ENCODE measurements at regions not wholly inside any gene's neighbourhood (a gene's known extent, or its start where the extent isn't known, plus 50 kb on each side); places are given as distances from the start of the nearest gene placed in this dataset.
"Not testable (repeated sequence)": the region's sequence is repeated elsewhere in the genome, so short reads cannot be mapped to it uniquely, and the experiment has no call there.

GRCh38 chr14:50028458-50028857 lies 87.9 kb downstream of the VCPKMT start:
- Histone ChIP-seq H3K79me2 (ENCODE audit: low read depth) (no peaks in the 10 kb centered on the region), H3K27ac (no peak overlapping the region), H3K4me1 (peaks cover 5% of the 10 kb centered on the region), H4K20me1 (ENCODE audit: low read depth) (no peaks in the 10 kb centered on the region), H2AFZ (replicated peaks) (no peak overlapping the region), H3F3A (ENCODE audit: low read depth) (no peaks in the 10 kb centered on the region), H3K4me3 (no peak overlapping the region), H3K36me3 (no peaks in the 10 kb centered on the region), H3K9ac (no peak overlapping the region), H3K27me3 (no peaks in the 10 kb centered on the region), H3K9me3 (ENCODE audit: low read depth) (no peaks in the 10 kb centered on the region), H3K4me2 (no peak overlapping the region)
- Mint-ChIP-seq H3K4me3 (no peak overlapping the region), H3K36me3 (no peaks in the 10 kb centered on the region), H3K27ac (no peak overlapping the region), H3K27me3 (ENCODE audit: insufficient read depth, low read depth) (peaks cover 3% of the 10 kb centered on the region), H3K9me3 (peaks cover 2% of the 10 kb centered on the region), H3K4me1 (no peaks in the 10 kb centered on the region)
- TF ChIP-seq EZH2 (IDR thresholded peaks at IDR 0.05) (no peak), EZH2phosphoT487 (IDR thresholded peaks at IDR 0.05) (no peak)
- TF ChIP-seq, protein P1, sequence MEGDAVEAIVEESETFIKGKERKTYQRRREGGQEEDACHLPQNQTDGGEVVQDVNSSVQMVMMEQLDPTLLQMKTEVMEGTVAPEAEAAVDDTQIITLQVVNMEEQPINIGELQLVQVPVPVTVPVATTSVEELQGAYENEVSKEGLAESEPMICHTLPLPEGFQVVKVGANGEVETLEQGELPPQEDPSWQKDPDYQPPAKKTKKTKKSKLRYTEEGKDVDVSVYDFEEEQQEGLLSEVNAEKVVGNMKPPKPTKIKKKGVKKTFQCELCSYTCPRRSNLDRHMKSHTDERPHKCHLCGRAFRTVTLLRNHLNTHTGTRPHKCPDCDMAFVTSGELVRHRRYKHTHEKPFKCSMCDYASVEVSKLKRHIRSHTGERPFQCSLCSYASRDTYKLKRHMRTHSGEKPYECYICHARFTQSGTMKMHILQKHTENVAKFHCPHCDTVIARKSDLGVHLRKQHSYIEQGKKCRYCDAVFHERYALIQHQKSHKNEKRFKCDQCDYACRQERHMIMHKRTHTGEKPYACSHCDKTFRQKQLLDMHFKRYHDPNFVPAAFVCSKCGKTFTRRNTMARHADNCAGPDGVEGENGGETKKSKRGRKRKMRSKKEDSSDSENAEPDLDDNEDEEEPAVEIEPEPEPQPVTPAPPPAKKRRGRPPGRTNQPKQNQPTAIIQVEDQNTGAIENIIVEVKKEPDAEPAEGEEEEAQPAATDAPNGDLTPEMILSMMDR (IDR thresholded peaks at IDR 0.05): no peak
- DNase-seq (ENCODE audit: low spot score): no peak

- no peaks in the 10 kb centered on the region for H3K27me3 ChIP-seq
- Mint-ChIP-seq H3K27me3 (ENCODE audit: insufficient read depth, low read depth) (peaks cover 3% of the 10 kb centered on the region), H3K27ac (no peak overlapping the region), H3K36me3 (no peaks in the 10 kb centered on the region), H3K4me3 (no peak overlapping the region), H3K4me1 (no peaks in the 10 kb centered on the region), H3K9me3 (peaks cover 2% of the 10 kb centered on the region)
- H3K9ac ChIP-seq: no peak overlapping the region
- H3K4me2 ChIP-seq: no peak overlapping the region
- H3K4me1 ChIP-seq: no peaks in the 10 kb centered on the region
- no peak overlapping the region for H2AFZ ChIP-seq (replicated peaks)
- no peak overlapping the region for H3K27ac ChIP-seq
- no peaks in the 10 kb centered on the region for H4K20me1 ChIP-seq (ENCODE audit: low read depth)
- no peak overlapping the region for H3K4me3 ChIP-seq
- H3K9me3 ChIP-seq (ENCODE audit: low read depth): no peaks in the 10 kb centered on the region
- no peak for DNase-seq (ENCODE audit: low spot score)
- no peak for TF ChIP-seq EZH2phosphoT487 (IDR thresholded peaks at IDR 0.05)
- TF ChIP-seq, protein P1 (IDR thresholded peaks at IDR 0.05): no peak
- no peak for TF ChIP-seq EZH2 (IDR thresholded peaks at IDR 0.05)
- H3K36me3 ChIP-seq: no peaks in the 10 kb centered on the region
- no peaks in the 10 kb centered on the region for H3K79me2 ChIP-seq (ENCODE audit: low read depth)
- no peaks in the 10 kb centered on the region for H3F3A ChIP-seq (ENCODE audit: low read depth)
Observed at GRCh38 chr14:50030036-50030435, 86.3 kb downstream of the VCPKMT start.

- H3F3A ChIP-seq (ENCODE audit: low read depth); H3K27me3 ChIP-seq; H3K4me3 ChIP-seq; H3K27me3 Mint-ChIP-seq (ENCODE audit: insufficient read depth, low read depth); H3K4me3 Mint-ChIP-seq; H3K79me2 ChIP-seq (ENCODE audit: low read depth); H3K27ac Mint-ChIP-seq; H3K9me3 Mint-ChIP-seq; H3K9me3 ChIP-seq (ENCODE audit: low read depth); DNase-seq (ENCODE audit: low spot score); H3K27ac ChIP-seq; H3K36me3 ChIP-seq; H3K4me2 ChIP-seq; H2AFZ ChIP-seq (replicated peaks); H3K36me3 Mint-ChIP-seq; H3K9ac ChIP-seq; H4K20me1 ChIP-seq (ENCODE audit: low read depth); H3K4me1 Mint-ChIP-seq; H3K4me1 ChIP-seq: not testable (repeated sequence)
Observed at GRCh38 chr14:50030911-50031310, 85.5 kb downstream of the VCPKMT start.

DNA sequence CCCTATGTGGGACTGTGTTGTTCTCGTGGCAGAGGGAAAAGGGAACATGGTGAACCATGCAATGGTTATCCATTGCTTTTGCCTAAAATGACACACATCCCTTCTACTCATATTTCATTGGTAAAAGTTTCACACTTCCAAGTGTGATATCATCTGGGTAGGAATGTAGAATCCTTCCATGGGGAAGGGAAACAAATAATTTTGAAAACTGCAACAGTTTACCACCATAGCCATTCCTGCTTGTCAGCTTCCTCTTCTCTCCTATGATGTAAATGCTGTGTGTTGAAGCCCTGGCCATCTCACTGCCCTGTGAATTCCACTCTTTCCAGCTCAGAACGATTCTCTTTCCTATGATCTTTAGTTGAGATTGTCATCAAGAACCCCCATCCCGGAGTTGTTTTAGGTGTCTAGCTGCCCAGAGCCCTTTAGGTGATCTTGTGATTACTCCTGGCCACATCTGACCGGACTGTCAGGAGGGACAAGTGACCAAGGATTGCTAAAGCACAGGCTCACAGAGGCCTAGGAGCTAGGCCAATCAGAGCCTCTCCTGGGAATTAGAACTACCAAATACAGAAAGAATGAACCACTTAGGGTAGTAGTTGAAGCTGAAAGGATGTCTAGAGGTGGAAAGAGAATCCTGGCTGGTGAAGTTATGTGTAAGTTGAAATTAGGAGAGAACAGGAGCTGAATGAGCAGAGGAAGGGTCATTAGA lies 84.6 kb downstream of the VCPKMT start:
- Mint-ChIP-seq H3K36me3 (no peaks in the 10 kb centered on the region), H3K27ac (no peak overlapping the region), H3K4me3 (no peak overlapping the region), H3K27me3 (ENCODE audit: insufficient read depth, low read depth) (peaks cover 3% of the 10 kb centered on the region), H3K4me1 (no peaks in the 10 kb centered on the region), H3K9me3 (peaks cover 2% of the 10 kb centered on the region)
- Histone ChIP-seq H3F3A (ENCODE audit: low read depth) (no peaks in the 10 kb centered on the region), H4K20me1 (ENCODE audit: low read depth) (no peaks in the 10 kb centered on the region), H2AFZ (replicated peaks) (no peak overlapping the region), H3K27ac (no peak overlapping the region), H3K27me3 (no peaks in the 10 kb centered on the region), H3K4me3 (no peak overlapping the region), H3K4me1 (no peaks in the 10 kb centered on the region), H3K9me3 (ENCODE audit: low read depth) (no peaks in the 10 kb centered on the region), H3K4me2 (no peak overlapping the region), H3K36me3 (no peaks in the 10 kb centered on the region), H3K79me2 (ENCODE audit: low read depth) (no peaks in the 10 kb centered on the region), H3K9ac (no peak overlapping the region)
- TF ChIP-seq EZH2phosphoT487 (IDR thresholded peaks at IDR 0.05) (no peak), EZH2 (IDR thresholded peaks at IDR 0.05) (no peak)
- TF ChIP-seq, protein P1 (IDR thresholded peaks at IDR 0.05): no peak
- DNase-seq (ENCODE audit: low spot score): no peak

- H3K4me3 Mint-ChIP-seq; H4K20me1 ChIP-seq (ENCODE audit: low read depth); DNase-seq (ENCODE audit: low spot score); H3K9me3 ChIP-seq (ENCODE audit: low read depth); H3K4me3 ChIP-seq; H3K79me2 ChIP-seq (ENCODE audit: low read depth); H3K36me3 ChIP-seq; H3K27me3 ChIP-seq; H3K27me3 Mint-ChIP-seq (ENCODE audit: insufficient read depth, low read depth); H3K4me1 ChIP-seq; H3K9me3 Mint-ChIP-seq; H3K27ac Mint-ChIP-seq; H3F3A ChIP-seq (ENCODE audit: low read depth); H3K36me3 Mint-ChIP-seq; H3K4me2 ChIP-seq; H2AFZ ChIP-seq (replicated peaks); H3K9ac ChIP-seq; H3K4me1 Mint-ChIP-seq; H3K27ac ChIP-seq: not testable (repeated sequence)
Observed at GRCh38 chr14:50032462-50033167, 83.8 kb downstream of the VCPKMT start.
